ENCODE measurements at regions not wholly inside any gene's neighbourhood (a gene's known extent, or its start where the extent isn't known, plus 50 kb on each side); places are given as distances from the start of the nearest gene placed in this dataset.
A peak's percentile ranks its signal among the peaks of the same experiment; 100 is the strongest.

- peak; percentile 41 to 78 for DNase-seq
These were observed 49.8 kb upstream of the BAHCC1 start for GRCh38 chr17:81345228-81346089.

Data from SW 1271 (cell line).